ENCODE measurements at regions not wholly inside any gene's neighbourhood (a gene's known extent, or its start where the extent isn't known, plus 50 kb on each side); places are given as distances from the start of the nearest gene placed in this dataset.

DNA sequence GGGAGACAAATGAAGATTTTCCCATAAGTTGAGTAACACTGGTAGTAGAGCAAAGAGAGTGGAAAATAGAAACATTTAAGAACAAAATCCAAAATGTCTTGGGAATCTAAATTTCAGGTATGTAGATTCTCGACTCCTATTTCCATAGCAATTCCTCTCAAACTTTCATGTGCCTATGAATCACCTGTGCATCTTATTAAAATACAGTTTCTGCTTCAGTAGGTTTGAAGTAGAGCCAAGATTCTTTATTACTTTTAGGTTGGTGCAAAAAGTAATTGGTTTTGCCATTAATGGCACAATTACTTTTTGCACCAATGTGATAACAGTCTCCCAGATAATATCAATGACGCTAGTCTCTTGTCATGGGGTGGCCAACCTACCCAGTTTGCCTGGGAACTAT lies 115.3 kb upstream of the SLC5A12 start:
- no peak for DNase-seq
- Histone ChIP-seq H3K4ac (ENCODE audit: low read depth, low read length) (no peak overlapping the region), H2BK12ac (ENCODE audit: insufficient read length, low read depth, low read length) (no peak overlapping the region), H2BK20ac (ENCODE audit: low read depth, low read length, poor library complexity, severe bottlenecking) (no peak overlapping the region), H4K20me1 (ENCODE audit: control insufficient read depth, insufficient read depth, insufficient read length) (no peaks in the 10 kb centered on the region), H3K79me1 (ENCODE audit: insufficient read depth, low read depth, low read length, poor library complexity, severe bottlenecking) (no peaks in the 10 kb centered on the region), H2BK120ac (ENCODE audit: low read depth, low read length, poor library complexity, severe bottlenecking) (no peak overlapping the region), H3K27me3 (ENCODE audit: insufficient read depth, low read length) (no peaks in the 10 kb centered on the region), H2BK15ac (ENCODE audit: low read depth, low read length) (no peak overlapping the region), H3K23me2 (ENCODE audit: insufficient read length, low read depth, low read length, poor library complexity, severe bottlenecking) (no peaks in the 10 kb centered on the region), H3K23ac (ENCODE audit: insufficient read length, low read depth, low read length) (no peak overlapping the region), H3K4me1 (ENCODE audit: insufficient read depth, low read length) (no peaks in the 10 kb centered on the region), H3K56ac (ENCODE audit: insufficient read length, low read depth, low read length) (no peak overlapping the region), H2BK5ac (ENCODE audit: insufficient read length, low read length) (no peak overlapping the region), H2AK5ac (ENCODE audit: insufficient read length, low read length) (no peak overlapping the region), H4K91ac (ENCODE audit: insufficient read length, low read depth, low read length) (no peak overlapping the region), H4K5ac (ENCODE audit: insufficient read length, low read depth, low read length) (no peak overlapping the region), H3K27ac (ENCODE audit: insufficient read length, low read depth, low read length) (no peak overlapping the region), H3K18ac (ENCODE audit: insufficient read length, low read depth, low read length) (no peak overlapping the region), H3K9ac (ENCODE audit: extremely low read depth, insufficient read length, low read length) (no peak overlapping the region), H4K8ac (replicated peaks; ENCODE audit: insufficient read length, low read depth, low read length) (no peak overlapping the region), H3K14ac (ENCODE audit: insufficient read depth, low read length) (no peak overlapping the region), H3K79me2 (ENCODE audit: insufficient read depth, low read length) (no peaks in the 10 kb centered on the region), H2AFZ (ENCODE audit: low read length) (no peak overlapping the region), H3T11ph (ENCODE audit: low read length) (no peak overlapping the region), H3K4me2 (ENCODE audit: insufficient read depth, insufficient read length, low read length) (no peak overlapping the region), H3K9me3 (ENCODE audit: control insufficient read depth, low read depth, low read length) (no peaks in the 10 kb centered on the region)
- H3K27me3 Mint-ChIP-seq (ENCODE audit: low read depth), result no peaks in the 10 kb centered on the region
- no peaks in the 10 kb centered on the region; a peak in 1 of 5 replicates for H3K9me3 Mint-ChIP-seq
- TF ChIP-seq, protein P1, sequence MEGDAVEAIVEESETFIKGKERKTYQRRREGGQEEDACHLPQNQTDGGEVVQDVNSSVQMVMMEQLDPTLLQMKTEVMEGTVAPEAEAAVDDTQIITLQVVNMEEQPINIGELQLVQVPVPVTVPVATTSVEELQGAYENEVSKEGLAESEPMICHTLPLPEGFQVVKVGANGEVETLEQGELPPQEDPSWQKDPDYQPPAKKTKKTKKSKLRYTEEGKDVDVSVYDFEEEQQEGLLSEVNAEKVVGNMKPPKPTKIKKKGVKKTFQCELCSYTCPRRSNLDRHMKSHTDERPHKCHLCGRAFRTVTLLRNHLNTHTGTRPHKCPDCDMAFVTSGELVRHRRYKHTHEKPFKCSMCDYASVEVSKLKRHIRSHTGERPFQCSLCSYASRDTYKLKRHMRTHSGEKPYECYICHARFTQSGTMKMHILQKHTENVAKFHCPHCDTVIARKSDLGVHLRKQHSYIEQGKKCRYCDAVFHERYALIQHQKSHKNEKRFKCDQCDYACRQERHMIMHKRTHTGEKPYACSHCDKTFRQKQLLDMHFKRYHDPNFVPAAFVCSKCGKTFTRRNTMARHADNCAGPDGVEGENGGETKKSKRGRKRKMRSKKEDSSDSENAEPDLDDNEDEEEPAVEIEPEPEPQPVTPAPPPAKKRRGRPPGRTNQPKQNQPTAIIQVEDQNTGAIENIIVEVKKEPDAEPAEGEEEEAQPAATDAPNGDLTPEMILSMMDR (conservative IDR thresholded peaks at IDR 0.05), result no peak
- H3K36me3 Mint-ChIP-seq (ENCODE audit: insufficient read depth in 1 of 3, low read depth in 3 of 3), result no peaks in the 10 kb centered on the region
- no peaks in the 10 kb centered on the region for H3K4me1 Mint-ChIP-seq
- no peak overlapping the region for H3K4me3 Mint-ChIP-seq
- H3K27ac Mint-ChIP-seq, result no peak overlapping the region
- no CpG with 5 or more reads among the region's 2 CpGs for WGBS (ENCODE audit: extremely low coverage, insufficient read length, low lambda C conversion rate)
